Caco-2 (cell line): ENCODE measurements at regions not wholly inside any gene's neighbourhood (a gene's known extent, or its start where the extent isn't known, plus 50 kb on each side); places are given as distances from the start of the nearest gene placed in this dataset.

Experiments used
- BruUV-seq: library from RNA; stranded (reverse); fragments of 400-500 nt; replicated peaks from 2 replicates; lab custom pipeline; 2021; lab: Mats Ljungman, UMichigan
- CTCF ChIA-PET: fragments of 300-600 bp; sonication (Branson Sonifier 250); formaldehyde crosslinking; loops from one replicate; lab custom pipeline; 2022; ENCODE audit warnings: antibody characterized with exemption; lab: Charles Lee
- POLR2A ChIA-PET: fragments of 300-600 bp; sonication (Branson Sonifier 250); formaldehyde crosslinking; loops from one replicate; lab custom pipeline; 2022; ENCODE audit warnings: antibody characterized with exemption; lab: Charles Lee
- DNase-seq, 2 experiments: peaks; one replicate each; pipeline versions ENCODE4 v3.0.0 to v3.0.0-alpha.2; 2020 to 2022
- H3K27me3 ChIP-seq: replicated peaks from 2 replicates; pipeline ENCODE4 v1.6.0; 2011; ENCODE audit warnings: low read length; ENCODE audit not compliant: control insufficient read depth, insufficient read depth
- H3K36me3 ChIP-seq: 2 replicates; pipeline ENCODE4 v1.5.1; 2011; ENCODE audit warnings: low read length; ENCODE audit not compliant: control insufficient read depth, insufficient read depth
- H3K4me1 ChIP-seq: fragments of 250-450 bp; sonication (Bioruptor Pico); 2 replicates; pipeline ENCODE4 v1.5.1; 2020; ENCODE audit warnings: mild to moderate bottlenecking
- H3K4me3 ChIP-seq: 2 replicates; pipeline ENCODE4 v1.5.1; 2011; ENCODE audit warnings: low read depth, mild to moderate bottlenecking, control low read depth, low read length
- H3K9me3 ChIP-seq: fragments of 250-450 bp; sonication (Bioruptor Pico); 2 replicates; pipeline ENCODE4 v1.5.1; 2020; ENCODE audit warnings: mild to moderate bottlenecking, moderate library complexity
- H3K27ac Mint-ChIP-seq: one replicate; pipeline ENCODE4 v1.8.0; 2022; ENCODE audit warnings: mixed read lengths; ENCODE audit not compliant: unreplicated experiment
- H3K27me3 Mint-ChIP-seq: one replicate; pipeline ENCODE4 v1.8.0; 2022; ENCODE audit warnings: mixed read lengths; ENCODE audit not compliant: insufficient read depth, unreplicated experiment
- H3K36me3 Mint-ChIP-seq: one replicate; pipeline ENCODE4 v1.8.0; 2022; ENCODE audit warnings: mild to moderate bottlenecking, mixed read lengths; ENCODE audit not compliant: insufficient read depth, unreplicated experiment
- H3K4me1 Mint-ChIP-seq: one replicate; pipeline ENCODE4 v1.8.0; 2022; ENCODE audit warnings: low read depth, mixed read lengths; ENCODE audit not compliant: unreplicated experiment
- H3K4me3 Mint-ChIP-seq: one replicate; pipeline ENCODE4 v1.8.0; 2022; ENCODE audit warnings: mild to moderate bottlenecking, moderate library complexity, mixed read lengths; ENCODE audit not compliant: unreplicated experiment
- H3K9me3 Mint-ChIP-seq: one replicate; pipeline ENCODE4 v1.8.0; 2022; ENCODE audit warnings: mixed read lengths; ENCODE audit not compliant: unreplicated experiment
- intact Hi-C: fragments of 100-400 bp; cut with micrococcal nuclease; formaldehyde crosslinking; loops from one replicate; pipeline ENCODE4 v1.10.0; 2022; ENCODE audit not compliant: unreplicated experiment
- TF ChIP-seq, protein P1 (sequence below), 2 experiments: fragments of 200-600 bp in 1 of 2; IDR thresholded peaks; 1 replicate in 1 of 2; 2 replicates in 1 of 2; pipeline versions ENCODE4 v1.5.1 to v1.8.0; 2011 to 2022; ENCODE audit warnings: antibody characterized with exemption in 1 of 2, control low read depth in 1 of 2, inconsistent platforms in 1 of 2, low read depth in 1 of 2, low read length in 1 of 2, mild to moderate bottlenecking in 1 of 2, moderate library complexity in 1 of 2; ENCODE audit not compliant: insufficient read depth in 1 of 2, severe bottlenecking in 1 of 2, unreplicated experiment in 1 of 2

DNA sequence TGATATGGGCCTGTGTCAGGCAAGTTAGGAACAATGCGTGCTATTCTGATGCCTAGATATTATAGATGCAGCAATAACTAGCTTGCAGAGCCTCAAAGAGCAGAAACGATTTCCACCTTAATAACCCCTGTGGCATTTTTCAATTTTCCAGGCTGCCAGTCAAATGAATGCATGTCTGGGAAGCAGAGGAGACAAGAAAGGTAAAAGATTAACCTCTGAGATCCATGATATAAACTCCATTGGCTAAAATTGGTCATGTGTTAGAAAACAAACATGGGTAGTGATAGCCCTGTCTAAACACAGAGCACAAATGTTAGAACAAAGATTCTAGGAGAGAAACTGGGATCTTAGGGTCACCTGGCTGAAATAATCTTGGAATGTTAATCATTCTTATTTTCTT, 811.1 kb downstream of the DIAPH3 start:
- Mint-ChIP-seq H3K4me1 (peaks cover 40% of the 10 kb centered on the region), H3K4me3 (peak overlapping the region; percentile 49), H3K27me3 (no peaks in the 10 kb centered on the region), H3K27ac (peak overlapping the region; percentile 16), H3K9me3 (peaks cover 17% of the 10 kb centered on the region), H3K36me3 (no peaks in the 10 kb centered on the region)
- TF ChIP-seq, protein P1, sequence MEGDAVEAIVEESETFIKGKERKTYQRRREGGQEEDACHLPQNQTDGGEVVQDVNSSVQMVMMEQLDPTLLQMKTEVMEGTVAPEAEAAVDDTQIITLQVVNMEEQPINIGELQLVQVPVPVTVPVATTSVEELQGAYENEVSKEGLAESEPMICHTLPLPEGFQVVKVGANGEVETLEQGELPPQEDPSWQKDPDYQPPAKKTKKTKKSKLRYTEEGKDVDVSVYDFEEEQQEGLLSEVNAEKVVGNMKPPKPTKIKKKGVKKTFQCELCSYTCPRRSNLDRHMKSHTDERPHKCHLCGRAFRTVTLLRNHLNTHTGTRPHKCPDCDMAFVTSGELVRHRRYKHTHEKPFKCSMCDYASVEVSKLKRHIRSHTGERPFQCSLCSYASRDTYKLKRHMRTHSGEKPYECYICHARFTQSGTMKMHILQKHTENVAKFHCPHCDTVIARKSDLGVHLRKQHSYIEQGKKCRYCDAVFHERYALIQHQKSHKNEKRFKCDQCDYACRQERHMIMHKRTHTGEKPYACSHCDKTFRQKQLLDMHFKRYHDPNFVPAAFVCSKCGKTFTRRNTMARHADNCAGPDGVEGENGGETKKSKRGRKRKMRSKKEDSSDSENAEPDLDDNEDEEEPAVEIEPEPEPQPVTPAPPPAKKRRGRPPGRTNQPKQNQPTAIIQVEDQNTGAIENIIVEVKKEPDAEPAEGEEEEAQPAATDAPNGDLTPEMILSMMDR (IDR thresholded peaks at IDR 0.05; ENCODE audit: insufficient read depth in 1 of 2, low read depth in 1 of 2, low read length in 1 of 2, severe bottlenecking in 1 of 2, unreplicated experiment in 1 of 2): no peak
- Histone ChIP-seq H3K4me1 (peaks cover 55% of the 10 kb centered on the region), H3K27me3 (no peaks in the 10 kb centered on the region), H3K36me3 (no peaks in the 10 kb centered on the region), H3K4me3 (no peak overlapping the region), H3K9me3 (0 out of 2 replicates have a peak, but pooled peaks cover 6% of the 10 kb centered on the region)
- intact Hi-C loops: no loop called here
- no TSS peak for BruUV-seq
- POLR2A ChIA-PET: no interaction called here
- peak in 1 of 2 experiments; percentile 56 for DNase-seq
- CTCF ChIA-PET: no interaction called here

DNA sequence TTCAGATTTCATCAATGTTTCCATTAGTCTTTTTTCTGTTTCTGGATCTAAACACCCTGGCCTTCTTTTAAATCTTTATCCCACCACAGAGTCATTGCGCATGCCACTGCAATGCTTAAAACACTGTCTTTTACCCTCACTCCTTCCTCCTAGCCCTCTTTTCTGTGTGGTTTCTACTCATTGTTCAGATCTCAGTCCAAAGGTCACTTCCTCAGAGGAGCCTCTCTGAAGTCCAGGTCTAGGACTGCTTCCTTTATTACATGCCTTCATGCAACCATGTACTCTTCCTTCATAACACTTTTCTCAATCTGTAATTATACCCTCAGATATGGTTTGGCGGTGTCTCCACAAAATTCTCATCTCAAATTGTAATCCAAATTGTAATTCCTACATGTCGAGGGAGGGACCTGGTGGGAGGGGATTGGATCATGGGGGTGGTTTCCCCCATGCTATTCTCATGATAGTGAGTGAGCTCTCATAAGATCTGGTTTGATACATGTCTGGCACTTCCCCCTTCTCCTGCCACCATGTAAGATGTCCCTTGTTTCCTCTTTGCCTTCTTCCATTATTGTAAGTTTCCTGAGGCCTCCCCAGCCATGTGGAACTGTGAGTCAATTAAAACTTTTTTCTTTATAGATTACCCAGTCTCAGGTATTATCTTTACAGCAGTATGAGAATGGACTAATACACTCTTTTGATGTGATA, 808.9 kb downstream of the DIAPH3 start:
- Mint-ChIP-seq H3K27ac (peak overlapping the region; percentile 65), H3K4me3 (peak overlapping the region; percentile 28), H3K27me3 (no peaks in the 10 kb centered on the region), H3K9me3 (peaks cover 17% of the 10 kb centered on the region), H3K36me3 (no peaks in the 10 kb centered on the region), H3K4me1 (peaks cover 40% of the 10 kb centered on the region)
- DNase-seq: peak in 1 of 2 experiments; percentile 15
- H3K36me3 ChIP-seq: no peaks in the 10 kb centered on the region
- no TSS peak for BruUV-seq
- POLR2A ChIA-PET: no interaction called here
- intact Hi-C loops: loop anchor here (1.0 kb wide), 1 partner anchor 16 kb away; no protein-coding TSS in a partner anchor
- CTCF ChIA-PET: no interaction called here
- 0 out of 2 replicates have a peak, but pooled peaks cover 6% of the 10 kb centered on the region for H3K9me3 ChIP-seq
- no peak overlapping the region for H3K4me3 ChIP-seq
- H3K4me1 ChIP-seq: peaks cover 55% of the 10 kb centered on the region
- H3K27me3 ChIP-seq: no peaks in the 10 kb centered on the region
- TF ChIP-seq, protein P1 (IDR thresholded peaks at IDR 0.05; ENCODE audit: insufficient read depth in 1 of 2, low read depth in 1 of 2, low read length in 1 of 2, severe bottlenecking in 1 of 2, unreplicated experiment in 1 of 2): no peak

DNA sequence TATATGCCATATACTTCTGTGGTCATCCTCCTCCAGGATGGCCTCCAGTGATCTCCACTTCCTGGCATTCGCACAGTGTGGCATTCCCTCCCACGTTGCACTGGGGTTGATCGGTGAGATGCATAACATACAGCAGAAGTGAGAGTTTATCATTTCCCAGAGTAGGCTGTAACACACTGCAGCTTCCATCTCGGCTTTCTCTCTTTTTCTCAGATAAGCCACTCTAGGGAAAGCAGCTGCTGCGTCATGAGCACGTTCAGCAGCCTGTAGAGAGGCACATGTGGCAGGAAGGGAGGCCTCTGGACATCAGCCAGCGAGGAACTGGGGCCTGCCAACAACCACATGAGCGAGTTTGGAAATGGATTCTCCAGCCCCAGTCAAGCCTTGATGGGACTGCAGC, 807.1 kb downstream of the DIAPH3 start:
- TF ChIP-seq, protein P1 (IDR thresholded peaks at IDR 0.05; ENCODE audit: insufficient read depth in 1 of 2, low read depth in 1 of 2, low read length in 1 of 2, severe bottlenecking in 1 of 2, unreplicated experiment in 1 of 2): no peak
- no peaks in the 10 kb centered on the region for H3K36me3 Mint-ChIP-seq

More for the DNA sequence above, 807.1 kb downstream of the DIAPH3 start:
- peaks cover 17% of the 10 kb centered on the region for H3K9me3 Mint-ChIP-seq
- BruUV-seq: no TSS peak
- peak overlapping the region; percentile 27 for H3K27ac Mint-ChIP-seq
- H3K4me3 Mint-ChIP-seq: no peak overlapping the region
- POLR2A ChIA-PET: no interaction called here
- CTCF ChIA-PET: interaction anchor here (0.6 kb wide), 1 partner anchor 36 kb away, joined by 3 read pairs; no protein-coding TSS in a partner anchor
- Histone ChIP-seq H3K9me3 (0 out of 2 replicates have a peak, but pooled peaks cover 6% of the 10 kb centered on the region), H3K27me3 (no peaks in the 10 kb centered on the region), H3K36me3 (no peaks in the 10 kb centered on the region), H3K4me1 (peaks cover 54% of the 10 kb centered on the region), H3K4me3 (no peak overlapping the region)
- DNase-seq: no peak
- peaks cover 34% of the 10 kb centered on the region for H3K4me1 Mint-ChIP-seq
- H3K27me3 Mint-ChIP-seq: no peaks in the 10 kb centered on the region
- intact Hi-C loops: no loop called here
